8988T (cell line): ENCODE measurements at regions not wholly inside any gene's neighbourhood (a gene's known extent, or its start where the extent isn't known, plus 50 kb on each side); places are given as distances from the start of the nearest gene placed in this dataset.
A peak's percentile ranks its signal among the peaks of the same experiment; 100 is the strongest.
"Not testable (repeated sequence)": the region's sequence is repeated elsewhere in the genome, so short reads cannot be mapped to it uniquely, and the experiment has no call there.

Experiments used
- DNase-seq: peaks from one replicate; pipeline ENCODE4 v3.0.0; 2011

- not testable (repeated sequence) for DNase-seq
Observed at GRCh38 chr7:97928844-97929243, 56.6 kb upstream of the ASNS start.

GRCh38 chr7:97927790-97928748 lies 55.9 kb upstream of the ASNS start:
- peak; percentile 56 for DNase-seq
